HG02840 (cell line): ENCODE measurements at regions not wholly inside any gene's neighbourhood (a gene's known extent, or its start where the extent isn't known, plus 50 kb on each side); places are given as distances from the start of the nearest gene placed in this dataset.

Experiments used
- ATAC-seq: cut with Tn5 transposase; IDR thresholded peaks from one replicate; pipeline ENCODE4 v1.9.1; 2021; ENCODE audit warnings: mild to moderate bottlenecking, moderate library complexity, moderate number of reproducible peaks; ENCODE audit not compliant: unreplicated experiment, low FRiP score

DNA sequence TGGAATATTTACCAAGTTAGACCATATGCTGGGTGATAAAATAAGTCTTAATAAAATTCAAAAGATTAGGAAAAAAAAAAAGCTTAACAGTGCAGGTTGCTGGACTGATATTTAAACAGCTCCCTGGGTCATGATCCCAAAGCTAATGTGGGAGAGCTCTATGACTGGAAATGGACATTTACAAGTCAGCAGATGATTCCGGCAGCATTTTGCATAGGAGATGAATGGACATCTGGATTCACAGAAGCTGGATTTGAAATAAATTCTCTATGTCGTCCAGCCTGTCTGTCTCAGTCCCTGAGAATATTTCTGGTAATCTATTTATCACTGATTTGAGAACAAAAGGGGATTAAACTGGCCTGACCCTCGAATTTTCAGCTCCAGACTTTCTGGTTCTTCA lies 52.3 kb upstream of the KLHL25 start:
- no peak for ATAC-seq

DNA sequence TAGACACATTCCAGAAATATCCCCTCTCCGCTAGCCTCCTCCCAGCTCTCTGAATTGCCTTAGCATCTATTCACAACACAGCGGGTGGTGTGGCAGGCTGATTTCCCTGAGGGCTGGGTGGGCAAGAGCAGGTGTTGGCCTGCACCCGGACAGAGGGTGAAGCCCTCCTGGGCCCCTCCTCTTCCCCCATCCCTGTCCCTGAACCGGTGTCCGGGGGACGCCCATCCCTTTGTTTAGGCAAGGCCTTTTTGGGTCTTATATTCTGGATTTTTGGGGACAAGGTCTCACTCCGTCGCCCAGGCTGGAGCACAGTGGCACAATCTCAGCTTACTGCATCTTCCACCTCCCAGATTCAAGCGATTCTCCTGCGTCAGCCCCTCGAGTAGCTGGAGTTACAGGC lies 55.2 kb upstream of the KLHL25 start:
- no peak for ATAC-seq

DNA sequence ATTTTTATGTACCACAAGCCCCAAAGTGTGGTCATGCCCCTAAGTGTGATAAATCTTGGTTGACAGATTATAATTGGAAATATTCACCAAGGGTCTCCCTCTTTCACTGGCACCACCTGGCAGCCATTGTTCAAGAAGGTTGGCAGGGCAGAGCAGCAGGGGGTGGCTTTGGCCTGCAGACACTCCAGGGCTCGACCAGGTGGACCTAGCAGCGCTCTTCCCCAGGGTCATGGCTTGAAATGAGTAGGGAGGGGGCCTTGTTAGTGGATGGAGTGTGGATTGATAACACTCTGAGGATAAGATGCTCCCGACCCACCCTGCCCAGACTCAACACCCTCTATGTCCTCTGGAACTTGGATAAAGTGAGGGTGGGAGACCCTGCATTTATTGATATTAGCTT lies 58.2 kb upstream of the KLHL25 start:
- no peak for ATAC-seq

DNA sequence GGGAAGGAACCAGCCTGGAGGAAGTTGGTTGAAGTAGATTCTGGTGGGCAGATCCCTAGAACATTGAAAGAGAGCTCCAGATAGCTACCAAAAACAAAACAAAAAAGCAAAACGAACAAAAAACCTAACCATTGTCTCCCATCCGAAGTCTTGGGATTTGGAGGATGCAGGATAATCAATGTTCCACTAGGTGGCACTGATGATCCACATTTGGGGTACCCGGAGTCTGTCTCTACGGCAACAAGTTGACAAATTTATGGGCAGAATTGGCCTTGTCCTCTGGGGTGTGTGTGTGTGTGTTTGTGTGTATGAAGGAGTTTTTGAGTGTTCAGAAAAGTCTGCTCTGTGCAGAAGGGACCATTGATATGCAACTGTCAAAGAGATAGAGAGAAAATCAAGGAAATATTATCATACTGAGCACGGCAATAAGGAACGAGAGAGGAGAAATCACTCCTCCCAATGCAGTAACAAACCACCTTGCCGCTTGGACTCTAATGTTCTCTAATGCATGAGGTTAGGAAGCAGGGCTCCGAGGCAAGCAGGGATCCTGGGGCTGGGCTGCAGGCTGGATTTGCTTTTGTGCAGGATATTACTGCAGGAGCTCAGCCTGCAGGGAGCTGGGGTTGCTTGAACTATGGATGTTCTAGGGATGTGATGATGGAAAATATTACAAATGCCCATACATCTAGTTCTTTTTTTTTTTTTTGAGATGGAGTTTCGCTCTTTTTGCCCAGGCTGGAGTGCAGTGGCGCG lies 59.8 kb upstream of the KLHL25 start:
- no peak for ATAC-seq

DNA sequence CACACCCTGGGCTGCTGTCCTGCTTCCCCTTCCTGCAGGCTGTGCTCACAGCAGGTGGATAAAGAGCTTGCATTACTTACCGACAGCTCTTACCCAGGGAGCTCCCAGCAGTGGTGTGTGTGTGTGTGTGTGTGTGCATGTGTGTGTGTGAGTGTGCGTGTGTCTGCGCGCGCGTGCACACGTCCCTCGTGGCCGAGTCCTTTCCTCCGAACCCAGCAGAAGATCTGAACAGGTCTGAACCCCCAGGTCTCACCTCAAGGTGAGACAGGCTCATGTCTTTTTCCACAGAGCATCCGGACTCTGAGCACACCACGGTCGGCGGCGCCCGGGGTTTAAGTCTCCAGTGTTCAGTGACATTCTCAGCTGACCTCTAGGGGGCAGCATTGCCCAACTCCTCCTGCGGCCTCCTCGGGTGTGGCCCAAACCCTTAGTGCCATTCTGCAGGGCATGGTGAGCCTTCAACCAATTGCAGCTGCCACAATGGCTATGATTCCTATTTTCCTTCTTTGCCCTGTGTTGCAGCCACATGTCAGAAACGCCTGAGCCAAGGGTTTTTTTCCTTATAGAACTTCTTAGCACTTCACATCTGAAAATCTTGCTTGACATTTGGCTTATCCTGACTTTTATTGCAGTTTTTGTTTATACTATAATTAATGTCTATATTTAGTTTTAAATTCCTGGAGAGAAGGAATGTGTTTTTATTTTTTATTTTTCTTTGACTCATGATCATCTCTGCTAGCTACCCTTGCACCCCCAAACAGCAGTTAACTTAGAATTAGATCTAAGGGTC lies 64.1 kb upstream of the KLHL25 start:
- ATAC-seq: peak; percentile 76

DNA sequence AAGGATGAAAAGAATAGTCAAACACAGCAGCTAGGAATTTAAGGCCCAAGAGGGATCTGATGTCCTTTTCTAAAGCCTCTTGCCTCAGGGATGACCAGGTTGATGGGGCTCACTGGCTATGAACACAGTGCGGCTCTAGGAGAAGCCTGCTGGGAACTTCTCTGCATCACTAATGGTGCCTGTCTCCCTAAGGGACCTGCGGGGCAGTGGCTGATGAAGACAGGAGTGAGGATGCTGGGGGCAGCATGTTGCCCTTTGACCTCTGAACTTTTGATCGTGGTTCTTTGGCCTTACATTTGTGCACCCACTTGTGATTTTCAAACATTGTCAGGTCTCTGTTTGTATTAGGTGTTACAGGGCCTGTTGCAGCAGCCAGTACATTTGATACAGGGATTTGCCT lies 64.9 kb upstream of the KLHL25 start:
- ATAC-seq: no peak

DNA sequence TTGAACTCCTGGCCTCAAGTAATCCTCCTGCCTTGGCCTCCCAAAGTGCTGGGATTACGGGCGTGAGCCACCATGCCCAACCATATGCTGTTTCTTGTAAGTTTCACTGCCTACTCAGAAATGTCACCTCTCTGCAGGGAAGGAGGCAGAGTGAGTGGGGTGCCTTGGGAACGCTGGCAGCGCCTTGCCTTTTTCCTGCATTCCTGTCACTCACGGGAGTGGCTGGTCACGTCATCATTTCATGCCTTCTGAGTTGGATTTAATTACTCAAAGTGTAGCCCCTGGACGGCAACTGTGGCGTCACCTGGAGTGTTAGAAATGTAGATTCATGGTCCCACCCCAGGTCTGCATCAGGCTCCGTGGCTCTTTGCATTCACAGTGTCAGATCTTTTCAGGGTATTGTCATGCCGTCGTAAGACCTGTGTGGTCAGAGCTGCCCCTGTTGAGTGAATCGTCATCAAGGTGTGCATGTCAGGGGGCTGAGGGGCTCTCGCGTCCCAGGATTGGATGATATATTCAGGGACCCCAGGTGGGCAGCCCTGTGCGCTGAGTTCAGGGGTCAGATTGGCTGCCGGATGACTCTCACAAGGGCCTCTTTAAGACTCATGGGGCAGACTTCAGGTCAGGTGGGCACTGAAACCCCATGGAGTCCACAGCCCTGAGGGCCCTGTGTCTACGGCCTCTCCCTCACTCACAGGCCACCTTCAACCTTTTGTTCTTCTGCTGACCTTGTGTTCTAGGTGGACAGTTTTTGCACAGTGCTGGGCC lies 65.9 kb upstream of the KLHL25 start:
- no peak for ATAC-seq

DNA sequence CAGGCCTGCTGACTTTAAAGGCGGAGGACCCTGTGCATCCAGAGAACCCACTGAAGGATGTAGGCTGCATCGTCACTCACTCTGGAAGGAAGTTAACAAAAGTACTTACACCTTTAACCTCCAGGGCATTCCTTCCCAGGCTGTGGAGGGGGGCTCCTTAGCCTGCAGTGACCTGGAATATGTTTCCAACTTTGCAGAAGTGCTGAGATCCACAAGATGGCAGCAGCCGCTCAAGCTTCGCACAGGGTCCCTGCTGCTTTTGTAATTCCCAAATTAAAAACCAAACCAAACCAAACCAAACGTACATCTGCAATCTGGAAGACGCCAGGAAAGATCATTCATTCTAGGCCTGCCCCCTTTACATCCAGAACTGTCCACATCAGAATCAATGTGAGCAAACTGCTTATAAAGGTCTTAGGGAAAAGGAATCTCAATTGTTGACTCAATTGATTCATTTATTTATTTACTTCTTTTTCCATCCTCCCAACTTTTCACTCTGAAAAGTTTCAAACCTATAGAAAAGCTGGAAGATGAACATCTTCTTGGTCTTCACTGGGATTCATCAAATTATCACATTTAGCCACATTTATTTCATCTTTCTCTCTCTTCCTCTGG lies 70.5 kb upstream of the KLHL25 start:
- ATAC-seq: no peak

DNA sequence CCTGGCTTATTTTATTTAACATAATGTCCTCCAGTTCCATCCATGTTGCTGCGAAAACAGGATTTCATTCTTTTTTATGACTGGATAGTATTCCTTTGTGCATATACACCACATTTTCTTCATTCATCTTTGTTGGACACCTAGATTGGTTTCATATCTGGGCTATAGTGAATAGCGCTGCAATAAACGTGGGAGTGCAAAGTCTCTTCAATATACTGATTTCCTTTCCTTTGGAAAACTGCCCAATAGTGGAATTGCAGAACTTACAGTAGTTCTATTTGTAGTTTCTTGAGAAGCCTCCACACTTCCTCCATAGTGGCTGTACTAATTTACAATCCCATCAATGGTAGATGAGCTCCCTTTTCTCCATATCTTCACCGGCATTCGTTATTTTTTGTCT lies 72.5 kb upstream of the KLHL25 start:
- ATAC-seq: no peak

DNA sequence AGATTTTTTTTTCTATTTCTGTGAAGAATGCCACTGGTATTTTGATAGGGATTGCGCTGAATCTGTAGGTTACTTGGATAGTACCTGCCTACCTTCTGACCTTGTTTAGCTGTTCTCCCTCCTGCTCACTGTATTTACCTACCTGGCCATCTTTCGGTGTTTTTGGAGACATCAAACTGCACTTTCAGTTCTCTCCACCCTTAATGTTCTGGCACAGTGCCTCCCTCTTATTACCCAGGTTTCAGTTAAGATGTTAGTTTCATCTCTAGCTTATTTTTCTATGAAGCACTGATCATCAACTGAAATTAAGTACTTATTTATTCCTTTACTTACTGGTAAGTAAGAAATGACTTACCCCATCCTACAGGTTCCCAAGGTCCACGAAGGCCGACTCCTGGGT lies 74.4 kb upstream of the KLHL25 start:
- ATAC-seq: no peak

DNA sequence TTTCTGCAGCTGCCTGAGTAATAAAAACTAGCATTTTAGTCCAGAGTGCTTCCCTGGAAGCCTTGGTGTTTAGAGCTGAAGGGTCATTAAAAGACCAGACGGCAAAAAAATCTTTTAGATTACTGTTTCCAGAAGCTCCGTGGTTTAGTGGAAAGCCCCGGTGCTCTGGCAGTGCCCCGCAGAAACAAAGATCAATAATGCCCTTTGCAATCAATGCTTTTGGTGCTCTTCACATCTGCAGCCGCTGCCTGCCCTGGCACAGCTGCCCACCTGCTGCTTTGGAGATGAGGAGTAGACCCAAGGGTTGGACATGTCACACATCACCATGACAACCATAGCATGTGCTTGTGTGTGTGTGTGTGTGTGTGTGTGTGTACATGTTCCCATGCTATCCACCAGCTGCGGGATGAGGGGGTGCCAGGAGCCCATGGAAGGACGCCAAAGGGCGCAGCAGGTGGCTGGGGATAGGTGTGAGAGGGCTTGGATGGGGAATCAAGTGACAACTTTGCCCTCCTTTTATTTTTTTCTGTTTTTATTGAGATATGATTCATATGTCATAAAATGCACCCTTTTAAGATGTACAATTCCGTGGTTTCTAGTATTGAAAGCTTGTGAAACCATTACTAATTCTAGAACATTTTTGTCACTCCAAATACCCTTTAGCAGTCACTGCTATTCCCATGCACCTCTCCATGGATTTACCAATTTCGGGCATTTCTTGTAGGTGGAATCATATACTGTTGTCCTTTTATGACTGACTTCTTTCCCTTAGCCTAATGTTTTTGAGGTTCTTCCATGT lies 75.7 kb upstream of the KLHL25 start:
- ATAC-seq: no peak

DNA sequence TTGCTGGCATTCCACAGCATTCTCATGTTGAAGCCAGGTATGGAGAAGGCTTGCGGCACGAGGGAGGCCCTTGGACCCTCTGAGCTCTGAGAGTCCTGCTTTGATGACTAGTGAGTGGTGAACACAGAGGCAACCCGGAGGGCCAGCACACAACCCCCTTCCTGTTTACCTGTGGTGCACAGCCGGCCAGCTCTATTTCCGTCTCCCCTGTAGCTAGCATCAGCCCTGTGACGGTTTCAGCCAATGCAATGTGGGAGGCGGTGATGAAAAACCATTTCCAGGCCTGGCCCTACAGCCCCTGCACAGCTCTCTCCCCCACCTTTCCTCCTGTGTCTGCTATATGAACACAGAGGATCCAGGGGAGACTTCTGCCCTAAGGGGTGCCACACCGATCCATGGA lies 76.8 kb upstream of the KLHL25 start:
- ATAC-seq: no peak

DNA sequence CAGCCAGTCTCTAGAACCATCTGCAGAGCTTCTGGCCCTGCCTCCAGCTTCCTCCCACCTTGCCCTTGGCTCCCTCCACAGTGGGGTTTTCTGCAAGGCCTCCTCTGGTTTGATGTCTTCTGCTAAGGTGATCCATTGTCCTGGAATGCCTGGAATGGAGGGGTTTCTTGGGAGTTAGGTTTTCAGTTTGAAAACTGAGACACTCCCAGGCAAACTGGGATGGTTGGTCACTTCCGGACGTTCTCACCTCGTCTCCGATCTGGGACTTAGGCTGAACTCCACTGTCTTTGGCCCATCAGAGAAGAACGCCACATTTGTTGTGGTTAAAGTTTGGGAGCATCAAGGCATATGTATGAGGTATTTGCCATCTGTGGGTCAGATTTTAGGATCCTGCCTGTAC lies 77.4 kb upstream of the KLHL25 start:
- no peak for ATAC-seq

DNA sequence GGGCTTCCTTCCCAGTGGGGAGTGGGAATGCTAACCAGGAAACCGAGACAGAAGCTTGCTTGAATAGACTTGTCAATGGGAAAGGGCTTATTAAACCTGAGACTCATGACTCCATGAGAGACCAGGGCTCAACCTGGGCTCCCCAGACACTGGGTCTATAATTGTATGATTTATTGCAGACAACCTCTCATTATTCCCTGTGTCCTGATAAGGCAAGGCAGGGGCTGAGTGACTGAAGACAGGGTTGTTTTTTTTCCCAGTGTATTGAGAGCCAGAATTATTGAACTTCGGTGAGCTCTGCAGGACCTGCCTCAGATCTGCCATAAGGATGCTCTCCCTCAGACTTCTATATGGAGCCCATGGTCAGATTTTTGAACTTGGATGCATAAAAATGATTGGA lies 79.5 kb upstream of the KLHL25 start:
- no peak for ATAC-seq

DNA sequence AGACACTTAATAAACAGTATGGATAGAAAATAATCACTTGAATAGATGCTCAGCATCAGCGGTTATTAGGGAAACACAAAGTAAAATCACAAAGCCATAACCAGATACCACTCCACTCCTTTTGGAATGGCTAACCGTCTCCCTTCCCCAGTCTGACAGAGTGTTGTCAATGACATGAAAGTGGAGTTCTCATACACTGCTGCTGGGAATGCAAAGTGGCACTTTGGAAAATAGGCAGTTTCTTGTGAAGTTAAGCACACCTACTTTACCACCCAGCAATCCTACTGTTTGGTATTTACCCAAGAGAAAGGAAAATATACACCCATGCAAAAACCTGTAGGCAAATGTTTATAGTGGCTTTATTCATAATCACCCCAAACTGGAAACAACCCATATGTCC lies 81.0 kb upstream of the KLHL25 start:
- ATAC-seq: no peak

DNA sequence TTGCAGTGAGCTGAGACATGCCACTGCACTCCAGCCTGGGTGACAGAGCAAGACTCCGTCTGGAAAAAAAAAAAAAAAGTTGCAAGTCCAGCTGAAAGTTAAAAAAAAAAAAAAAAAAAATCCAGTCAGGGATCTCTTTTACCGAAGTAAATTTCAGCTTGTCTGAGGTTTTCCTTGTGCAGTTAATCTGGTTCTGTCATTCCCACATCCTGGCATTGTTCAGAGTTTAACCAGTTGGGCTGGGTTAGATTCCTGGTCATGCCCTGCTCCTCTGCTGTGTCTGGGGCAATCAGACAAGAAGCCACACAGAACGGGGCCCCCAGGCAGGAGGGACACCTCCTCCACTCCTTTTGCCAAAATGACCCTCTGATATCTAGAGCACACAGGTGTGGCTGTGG lies 84.1 kb upstream of the KLHL25 start:
- ATAC-seq: no peak

DNA sequence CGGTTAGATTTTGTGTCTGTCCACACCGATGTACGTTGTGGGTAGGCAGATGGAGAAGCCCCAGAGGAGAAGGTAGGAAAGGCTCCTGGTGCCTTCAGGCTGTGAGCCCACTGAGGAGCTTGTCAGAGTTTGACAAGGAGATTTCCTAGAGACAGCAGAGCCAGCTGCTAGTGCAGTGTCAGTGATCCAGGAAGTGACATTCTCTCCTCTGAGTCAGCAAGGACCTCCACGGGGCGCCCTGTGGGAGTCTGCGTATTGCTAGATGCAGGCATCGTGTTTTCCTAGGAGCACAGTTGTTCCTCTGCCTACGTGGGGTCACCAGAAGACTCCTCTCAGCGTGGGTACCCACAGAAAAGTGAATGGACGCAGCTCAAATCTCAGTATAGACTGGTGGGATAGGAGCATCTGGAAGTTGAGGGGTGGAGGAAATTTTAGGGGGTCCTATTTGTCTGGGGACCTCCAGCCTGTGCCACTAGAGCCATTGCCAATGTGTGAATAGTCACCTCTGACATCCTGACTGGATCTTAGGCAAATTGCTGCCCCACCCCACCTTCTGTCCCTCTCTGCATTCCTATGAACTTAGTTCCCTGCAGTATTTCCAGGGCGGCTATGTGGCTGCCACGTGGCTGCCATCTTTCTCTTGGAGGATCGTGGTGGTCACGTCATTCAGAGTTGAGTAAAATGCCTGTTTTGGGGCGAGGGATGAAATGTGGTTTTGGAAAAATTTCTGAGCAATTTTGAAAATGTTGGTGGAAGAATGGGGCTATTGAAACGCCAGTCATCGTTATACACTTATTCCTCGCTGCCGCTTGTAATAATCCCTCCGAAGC lies 84.8 kb upstream of the KLHL25 start:
- no peak for ATAC-seq

DNA sequence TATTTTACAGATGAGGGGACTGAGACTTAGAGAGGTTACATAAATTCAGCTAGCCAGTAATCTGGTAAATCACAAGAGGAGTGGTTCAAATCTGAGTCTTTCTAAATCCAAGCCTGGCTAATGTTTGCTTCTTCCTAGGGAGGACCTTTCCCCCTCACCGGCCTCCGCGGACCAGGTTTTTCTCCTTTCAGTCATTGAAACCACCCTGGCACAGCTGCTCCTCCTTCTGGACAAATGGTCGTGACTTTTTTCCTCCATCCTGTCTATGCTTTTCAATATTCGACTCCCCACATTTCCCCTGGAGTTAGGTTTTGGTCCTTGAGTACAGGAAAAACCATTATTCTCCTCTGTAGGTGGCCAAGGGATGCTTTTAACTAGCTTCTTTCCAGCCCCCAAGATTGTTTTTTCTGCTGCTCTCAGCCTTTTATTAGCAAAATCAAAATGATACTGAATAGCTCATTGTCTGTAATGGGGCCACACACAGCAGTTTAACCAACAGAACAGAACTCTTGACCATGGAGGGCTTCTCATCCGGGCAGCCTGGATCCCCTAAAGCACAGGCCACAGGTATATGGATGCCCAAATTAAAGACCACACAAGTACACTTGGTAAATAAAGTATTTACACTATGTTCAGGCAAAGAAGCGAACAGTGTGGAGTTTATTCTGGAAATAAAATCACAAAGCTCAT lies 85.9 kb upstream of the KLHL25 start:
- no peak for ATAC-seq

DNA sequence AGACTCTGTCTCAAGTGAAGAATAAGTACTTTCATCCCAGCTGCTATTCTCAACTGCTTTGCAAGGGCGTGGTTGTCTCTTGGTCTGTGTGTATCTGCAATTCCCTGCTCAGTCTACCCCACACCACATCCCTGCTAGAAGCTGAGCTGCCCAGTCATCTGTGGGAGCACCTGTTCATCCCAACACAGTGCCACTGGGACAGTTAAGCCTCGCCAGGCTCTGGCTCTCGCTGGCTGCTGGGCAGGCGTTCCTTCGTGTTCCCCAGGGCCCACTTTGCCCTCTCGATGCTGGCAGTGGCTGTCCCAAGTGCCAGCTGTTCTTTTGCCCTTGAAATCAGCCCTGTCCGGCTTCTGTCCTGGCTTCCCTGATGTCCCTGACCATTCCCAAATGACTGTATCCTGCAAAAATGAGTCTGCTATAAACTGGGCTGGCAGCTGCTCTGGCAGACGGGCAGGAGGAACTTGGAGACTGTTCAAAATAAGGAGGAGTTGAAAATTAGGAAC lies 91.6 kb upstream of the KLHL25 start:
- no peak for ATAC-seq
